ENCODE measurements at regions not wholly inside any gene's neighbourhood (a gene's known extent, or its start where the extent isn't known, plus 50 kb on each side); places are given as distances from the start of the nearest gene placed in this dataset.

DNA sequence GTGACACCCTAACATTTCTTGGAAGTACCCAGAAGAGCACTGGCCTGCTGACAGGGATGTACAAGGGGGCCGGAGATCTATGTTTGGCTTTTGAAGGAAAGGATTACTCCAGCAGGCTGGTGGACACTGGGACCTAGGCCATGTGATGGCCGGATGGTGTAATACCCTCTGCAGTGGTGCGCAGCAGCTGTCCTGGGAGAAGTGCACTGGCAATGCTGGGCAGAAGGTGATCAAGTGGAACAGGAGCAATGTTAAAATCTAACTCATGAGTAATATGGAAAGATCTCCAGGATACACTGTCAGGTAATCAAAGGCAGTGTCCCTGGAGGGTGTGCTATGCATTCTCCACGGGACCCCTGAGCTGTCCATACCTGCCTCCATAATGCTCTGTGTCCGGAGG, 71.2 kb upstream of the POMGNT2 start (continued):
- no peak for TF ChIP-seq RFX5 (IDR thresholded peaks at IDR 0.05)
- no peak for TF ChIP-seq MAFK (IDR thresholded peaks at IDR 0.05; ENCODE audit: partially characterized antibody)
- TF ChIP-seq KDM1A (IDR thresholded peaks at IDR 0.05; ENCODE audit: low read depth): no peak

DNA sequence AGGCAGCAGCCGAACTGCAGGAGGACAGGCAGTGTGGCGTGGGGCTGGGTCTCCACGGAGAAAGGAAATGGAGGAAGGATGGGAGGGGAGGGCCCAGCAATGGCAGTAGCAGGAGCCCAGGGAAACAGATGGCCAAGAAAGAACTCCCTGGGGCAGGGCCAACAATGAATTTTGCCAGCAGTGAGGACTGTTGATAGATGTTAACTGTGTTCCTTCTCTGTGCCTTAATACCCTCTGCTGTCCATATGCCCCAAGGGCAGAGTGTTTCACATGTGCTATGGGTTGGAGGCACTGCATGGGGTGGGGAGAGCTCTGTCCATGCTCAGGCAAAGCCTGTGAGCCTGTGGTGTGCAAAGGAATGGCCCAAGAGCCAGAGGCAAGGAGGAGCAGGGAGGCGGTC, 70.8 kb upstream of the POMGNT2 start:
- TF ChIP-seq HOXA7 (CRISPR knock-in tag; IDR thresholded peaks at IDR 0.05) (no peak), ZC3H11A (IDR thresholded peaks at IDR 0.05) (no peak), CBX8 (IDR thresholded peaks at IDR 0.05) (no peak), RARB (CRISPR knock-in tag; IDR thresholded peaks at IDR 0.05) (no peak), MAFK (IDR thresholded peaks at IDR 0.05; ENCODE audit: partially characterized antibody) (no peak), HOXB13 (CRISPR knock-in tag; IDR thresholded peaks at IDR 0.05; ENCODE audit: low read depth) (no peak)
- TF ChIP-seq, protein P1, sequence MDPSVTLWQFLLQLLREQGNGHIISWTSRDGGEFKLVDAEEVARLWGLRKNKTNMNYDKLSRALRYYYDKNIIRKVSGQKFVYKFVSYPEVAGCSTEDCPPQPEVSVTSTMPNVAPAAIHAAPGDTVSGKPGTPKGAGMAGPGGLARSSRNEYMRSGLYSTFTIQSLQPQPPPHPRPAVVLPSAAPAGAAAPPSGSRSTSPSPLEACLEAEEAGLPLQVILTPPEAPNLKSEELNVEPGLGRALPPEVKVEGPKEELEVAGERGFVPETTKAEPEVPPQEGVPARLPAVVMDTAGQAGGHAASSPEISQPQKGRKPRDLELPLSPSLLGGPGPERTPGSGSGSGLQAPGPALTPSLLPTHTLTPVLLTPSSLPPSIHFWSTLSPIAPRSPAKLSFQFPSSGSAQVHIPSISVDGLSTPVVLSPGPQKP (IDR thresholded peaks at IDR 0.05; ENCODE audit: low read depth, low read length): no peak
- Histone ChIP-seq H3K4me2 (no peak overlapping the region), H3K9me3 (no peaks in the 10 kb centered on the region), H3K27ac (no peak overlapping the region), H3K4me3 (no peak overlapping the region), H3K4me1 (peaks cover 5% of the 10 kb centered on the region; the same call in 1 of the 3 replicates)
- ChIA-PET POLR2A (no interaction called here), CTCF (no interaction called here)
- no peak for DNase-seq (ENCODE audit: low read depth in 1 of 2, low spot score in 1 of 2)
- no peak for ATAC-seq
- FAIRE-seq: no peak
- 92% methylated on average over 4 of the region's 4 CpGs for WGBS (ENCODE audit: missing lambda C conversion rate)

DNA sequence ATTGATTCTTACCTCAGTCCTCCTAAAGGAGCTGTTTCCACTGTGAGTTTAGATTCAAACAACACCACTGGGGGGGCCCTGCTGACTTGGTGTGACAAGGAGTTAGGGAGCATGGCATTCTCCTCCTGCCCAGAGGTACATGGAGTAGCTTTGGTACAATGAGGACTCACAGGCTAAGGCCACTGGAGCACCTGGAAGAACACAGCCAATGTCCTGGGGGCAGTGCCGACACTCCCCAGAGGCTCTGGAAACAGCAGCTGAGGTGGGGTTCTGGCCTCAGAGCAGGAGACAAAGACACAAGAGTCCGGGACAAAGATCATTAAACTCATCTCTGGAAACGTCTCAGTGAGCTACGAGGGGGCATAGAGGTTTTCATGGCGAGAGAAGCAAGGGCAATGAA, 69.7 kb upstream of the POMGNT2 start:
- POLR2A ChIA-PET: no interaction called here
- ATAC-seq (no peak), FAIRE-seq (no peak), DNase-seq (ENCODE audit: low read depth in 1 of 2, low spot score in 1 of 2) (no peak)
- whole genome bisulfite sequencing (ENCODE audit: missing lambda C conversion rate): 50% methylated on average over 5 of the region's 5 CpGs
- Histone ChIP-seq H3K9me3 (no peaks in the 10 kb centered on the region), H3K4me3 (no peak overlapping the region), H3K4me1 (peaks cover 5% of the 10 kb centered on the region; the same call in 1 of the 3 replicates), H3K4me2 (no peak overlapping the region), H3K27ac (no peak overlapping the region)
- CTCF ChIA-PET: no interaction called here
- TF ChIP-seq, protein P2, sequence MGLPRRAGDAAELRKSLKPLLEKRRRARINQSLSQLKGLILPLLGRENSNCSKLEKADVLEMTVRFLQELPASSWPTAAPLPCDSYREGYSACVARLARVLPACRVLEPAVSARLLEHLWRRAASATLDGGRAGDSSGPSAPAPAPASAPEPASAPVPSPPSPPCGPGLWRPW (IDR thresholded peaks at IDR 0.05): no peak
- TF ChIP-seq PHF8 (IDR thresholded peaks at IDR 0.05; ENCODE audit: borderline replicate concordance, low read depth) (no peak), ZNF302 (CRISPR knock-in tag; IDR thresholded peaks at IDR 0.05) (no peak), EHF (CRISPR knock-in tag; IDR thresholded peaks at IDR 0.05) (no peak), RARB (CRISPR knock-in tag; IDR thresholded peaks at IDR 0.05) (no peak), KDM5A (IDR thresholded peaks at IDR 0.05) (no peak), POLR2A (IDR thresholded peaks at IDR 0.05; ENCODE audit: low read length) (no peak), POLR2AphosphoS2 (conservative IDR thresholded peaks at IDR 0.05; ENCODE audit: low read length) (no peak), RCOR1 (IDR thresholded peaks at IDR 0.05; ENCODE audit: low read depth, low read length) (no peak), HOXB13 (CRISPR knock-in tag; IDR thresholded peaks at IDR 0.05; ENCODE audit: low read depth) (no peak), HOXB5 (CRISPR knock-in tag; IDR thresholded peaks at IDR 0.05) (no peak), SREBF2 (IDR thresholded peaks at IDR 0.05) (no peak), ZSCAN20 (CRISPR knock-in tag; IDR thresholded peaks at IDR 0.05) (no peak), CBX2 (IDR thresholded peaks at IDR 0.05; ENCODE audit: borderline replicate concordance, low read depth) (no peak), JUN (IDR thresholded peaks at IDR 0.05) (no peak), NFE2L2 (conservative IDR thresholded peaks at IDR 0.05; ENCODE audit: low read length) (no peak), FOSB (CRISPR knock-in tag; IDR thresholded peaks at IDR 0.05) (no peak), MAFK (IDR thresholded peaks at IDR 0.05; ENCODE audit: partially characterized antibody) (no peak)
- TF ChIP-seq, protein P1 (IDR thresholded peaks at IDR 0.05; ENCODE audit: low read depth, low read length): no peak

Measured in A549 (cell line).